PC-3 (cell line): ENCODE measurements at regions not wholly inside any gene's neighbourhood (a gene's known extent, or its start where the extent isn't known, plus 50 kb on each side); places are given as distances from the start of the nearest gene placed in this dataset.

ENCODE experiments used
- ATAC-seq: fragments of 200-7000 bp; cut with Tn5 transposase; 2 replicates; pipeline ENCODE4 v1.9.1; 2020; ENCODE audit warnings: mild to moderate bottlenecking, moderate library complexity
- BruUV-seq: library from RNA; stranded (reverse); fragments of 400-500 nt; replicated peaks from 2 replicates; lab custom pipeline; 2021; lab: Mats Ljungman, UMichigan
- CTCF ChIA-PET: fragments of 300-600 bp; sonication (Branson Sonifier 250); formaldehyde crosslinking; loops from one replicate; lab custom pipeline; 2022; ENCODE audit warnings: antibody characterized with exemption; lab: Charles Lee
- POLR2A ChIA-PET: fragments of 300-600 bp; sonication (Branson Sonifier 250); formaldehyde crosslinking; loops from one replicate; lab custom pipeline; 2022; ENCODE audit warnings: antibody characterized with exemption; ENCODE audit not compliant: unreplicated experiment; lab: Charles Lee
- DNase-seq: peaks from one replicate; pipeline ENCODE4 v3.0.0-alpha.2; 2015
- H2AFZ ChIP-seq: fragments of 300-600 bp; sonication (generic); 2 replicates; pipeline ENCODE4 v1.6.0; 2016; ENCODE audit warnings: antibody characterized with exemption, low read length
- H3F3A ChIP-seq: fragments of 300-600 bp; sonication (generic); one replicate; pipeline ENCODE4 v1.6.0; 2017; ENCODE audit warnings: antibody characterized with exemption, low read length, control low read depth, mild to moderate bottlenecking; ENCODE audit not compliant: unreplicated experiment
- H3K27ac ChIP-seq: fragments of 300-600 bp; sonication (generic); 2 replicates; pipeline ENCODE4 v1.5.1; 2016; ENCODE audit warnings: mild to moderate bottlenecking, low read length
- H3K27me3 ChIP-seq: fragments of 300-600 bp; sonication (generic); 2 replicates; pipeline ENCODE4 v1.6.1; 2016; ENCODE audit warnings: low read length, mixed read lengths
- H3K36me3 ChIP-seq: fragments of 300-600 bp; sonication (generic); 2 replicates; pipeline ENCODE4 v1.6.1; 2016; ENCODE audit warnings: low read depth, mixed run types, low read length, mixed read lengths
- H3K4me1 ChIP-seq: fragments of 300-600 bp; sonication (generic); 2 replicates; pipeline ENCODE4 v1.5.1; 2016; ENCODE audit warnings: low read length; ENCODE audit not compliant: insufficient read depth
- H3K4me2 ChIP-seq: fragments of 300-600 bp; sonication (generic); 2 replicates; pipeline ENCODE4 v1.6.0; 2016; ENCODE audit warnings: low read length
- H3K4me3 ChIP-seq: fragments of 300-600 bp; sonication (generic); 2 replicates; pipeline ENCODE4 v1.5.1; 2016; ENCODE audit warnings: mild to moderate bottlenecking, low read length, mixed read lengths
- H3K79me2 ChIP-seq: fragments of 300-600 bp; sonication (generic); 2 replicates; pipeline ENCODE4 v1.6.1; 2017; ENCODE audit warnings: low read length, mixed read lengths
- H3K9ac ChIP-seq: fragments of 300-600 bp; sonication (generic); 2 replicates; pipeline ENCODE4 v1.6.0; 2016; ENCODE audit warnings: mild to moderate bottlenecking, low read length
- H3K9me2 ChIP-seq: fragments of 300-600 bp; sonication (generic); replicated peaks from 2 replicates; pipeline ENCODE4 v1.6.1; 2016; ENCODE audit warnings: mixed run types, low read length, mixed read lengths
- H3K9me3 ChIP-seq: fragments of 300-600 bp; sonication (generic); 2 replicates; pipeline ENCODE4 v1.6.1; 2016; ENCODE audit warnings: low read length, mixed read lengths
- H4K20me1 ChIP-seq: fragments of 300-600 bp; sonication (generic); 2 replicates; pipeline ENCODE4 v1.6.1; 2016; ENCODE audit warnings: low read length, mixed read lengths
- CTCF ChIP-seq: fragments of 300-600 bp; sonication (generic); conservative IDR thresholded peaks from 2 replicates; pipeline ENCODE4 v1.5.1; 2017; ENCODE audit warnings: antibody characterized with exemption, low read depth, mild to moderate bottlenecking, low read length
- EZH2 ChIP-seq: fragments of 300-600 bp; sonication (generic); IDR thresholded peaks from one replicate; pipeline ENCODE4 v1.6.1; 2017; ENCODE audit warnings: antibody characterized with exemption, mild to moderate bottlenecking, low read length; ENCODE audit not compliant: unreplicated experiment
- EZH2phosphoT487 ChIP-seq: fragments of 300-600 bp; sonication (generic); IDR thresholded peaks from 2 replicates; pipeline ENCODE4 v1.6.1; 2018; ENCODE audit warnings: mild to moderate bottlenecking, antibody characterized with exemption, low read length, borderline replicate concordance
- intact Hi-C: fragments of 100-400 bp; cut with micrococcal nuclease; formaldehyde crosslinking; loops from 2 replicates; pipeline ENCODE4 v1.9.0; 2023

- Histone ChIP-seq H3K4me3 (no peak overlapping the region), H3F3A (no peaks in the 10 kb centered on the region), H2AFZ (no peak overlapping the region), H3K9ac (no peak overlapping the region), H3K27ac (no peak overlapping the region), H4K20me1 (no peaks in the 10 kb centered on the region), H3K36me3 (no peaks in the 10 kb centered on the region), H3K9me3 (no peaks in the 10 kb centered on the region), H3K9me2 (no peaks in the 10 kb centered on the region), H3K27me3 (peaks cover 15% of the 10 kb centered on the region; the same call in 1 of the 2 replicates), H3K4me1 (no peaks in the 10 kb centered on the region), H3K4me2 (no peak overlapping the region), H3K79me2 (no peaks in the 10 kb centered on the region)
- TF ChIP-seq EZH2phosphoT487 (no peak), EZH2 (no peak), CTCF (no peak)
- ATAC-seq (no peak), DNase-seq (no peak)
- intact Hi-C loops: no loop called here
- CTCF ChIA-PET: no interaction called here
- BruUV-seq: no TSS peak
- POLR2A ChIA-PET: no interaction called here
Observed at GRCh38 chr18:75158465-75159237, 50.3 kb downstream of the PTGR3 start.

DNA sequence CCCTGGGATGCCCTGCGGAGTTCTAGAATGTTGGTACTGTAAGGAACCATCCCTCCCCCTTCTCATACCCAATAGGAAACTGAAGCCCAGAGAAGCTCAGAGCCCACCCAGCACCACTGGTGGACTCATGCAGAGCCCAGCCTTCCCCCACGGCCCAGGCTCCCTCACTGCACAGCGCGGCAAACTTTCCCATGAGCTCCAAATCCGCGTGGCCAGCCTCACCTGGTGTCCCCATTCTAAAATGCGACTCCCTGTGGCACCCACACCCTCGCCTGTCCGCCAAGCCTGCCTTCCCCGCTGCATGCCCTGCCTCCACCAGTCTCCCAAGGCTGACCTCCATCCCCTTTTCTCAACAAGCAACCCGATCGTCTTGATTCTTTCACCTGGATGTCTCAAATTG lies 51.1 kb downstream of the PTGR3 start:
- Histone ChIP-seq H3K9ac (no peak overlapping the region), H3K36me3 (no peaks in the 10 kb centered on the region), H3K27ac (no peak overlapping the region), H3F3A (no peaks in the 10 kb centered on the region), H3K9me2 (no peaks in the 10 kb centered on the region), H3K79me2 (no peaks in the 10 kb centered on the region), H3K9me3 (no peaks in the 10 kb centered on the region), H3K4me3 (no peak overlapping the region), H3K4me2 (no peak overlapping the region), H4K20me1 (no peaks in the 10 kb centered on the region), H3K4me1 (no peaks in the 10 kb centered on the region), H2AFZ (no peak overlapping the region), H3K27me3 (peaks cover 15% of the 10 kb centered on the region; the same call in 1 of the 2 replicates)
- DNase-seq: no peak
- intact Hi-C loops: no loop called here
- no peak for TF ChIP-seq EZH2
- TF ChIP-seq CTCF: no peak
- no peak for TF ChIP-seq EZH2phosphoT487
- ChIA-PET CTCF (no interaction called here), POLR2A (no interaction called here)
- ATAC-seq: no peak
- BruUV-seq: no TSS peak

GRCh38 chr18:75157381-75157780 lies 51.6 kb downstream of the PTGR3 start:
- H4K20me1 ChIP-seq: no peaks in the 10 kb centered on the region
- no TSS peak for BruUV-seq
- no peaks in the 10 kb centered on the region for H3K36me3 ChIP-seq
- H3K9ac ChIP-seq: no peak overlapping the region
- TF ChIP-seq EZH2phosphoT487 (no peak), EZH2 (no peak), CTCF (no peak)
- H3F3A ChIP-seq: no peaks in the 10 kb centered on the region
- peaks cover 15% of the 10 kb centered on the region; the same call in 1 of the 2 replicates for H3K27me3 ChIP-seq
- no peak overlapping the region for H3K4me3 ChIP-seq
- no peak for ATAC-seq
- DNase-seq: no peak
- H2AFZ ChIP-seq: no peak overlapping the region
- ChIA-PET CTCF (no interaction called here), POLR2A (no interaction called here)
- no peak overlapping the region for H3K4me2 ChIP-seq
- intact Hi-C loops: no loop called here
- H3K79me2 ChIP-seq: no peaks in the 10 kb centered on the region
- no peaks in the 10 kb centered on the region for H3K9me2 ChIP-seq
- no peaks in the 10 kb centered on the region for H3K9me3 ChIP-seq
- no peaks in the 10 kb centered on the region for H3K4me1 ChIP-seq
- H3K27ac ChIP-seq: no peak overlapping the region
